IPS DF 19.7 (cell line): ENCODE measurements at regions not wholly inside any gene's neighbourhood (a gene's known extent, or its start where the extent isn't known, plus 50 kb on each side); places are given as distances from the start of the nearest gene placed in this dataset.
A peak's percentile ranks its signal among the peaks of the same experiment; 100 is the strongest.
"Not testable (repeated sequence)": the region's sequence is repeated elsewhere in the genome, so short reads cannot be mapped to it uniquely, and the experiment has no call there.

Source experiments
- DNase-seq: peaks from one replicate; pipeline ENCODE4 v3.0.0-alpha.2; 2013; ENCODE audit warnings: low read depth, low spot score

GRCh38 chr6:125354649-125355048 lies 52.9 kb upstream of the HDDC2 start:
- DNase-seq = no peak

- no peak for DNase-seq
These were observed 55.1 kb upstream of the HDDC2 start for GRCh38 chr6:125356884-125357283.

GRCh38 chr6:125357515-125358256 lies 55.9 kb upstream of the HDDC2 start:
- DNase-seq = no peak

GRCh38 chr6:125358898-125359297 lies 57.1 kb upstream of the HDDC2 start:
- DNase-seq = no peak

- no peak for DNase-seq
These were observed 60.1 kb upstream of the HDDC2 start for GRCh38 chr6:125361868-125362267.

GRCh38 chr6:125363039-125363823 lies 61.5 kb upstream of the HDDC2 start:
- DNase-seq = peak; percentile 83

GRCh38 chr6:125363824-125364165 lies 62.0 kb upstream of the HDDC2 start:
- peak; percentile 28 for DNase-seq

GRCh38 chr6:125365230-125365629 lies 63.5 kb upstream of the HDDC2 start:
- no peak for DNase-seq

- DNase-seq = no peak
These were observed 65.4 kb upstream of the HDDC2 start for GRCh38 chr6:125367036-125367782.

GRCh38 chr6:125370343-125370742 lies 68.6 kb upstream of the HDDC2 start:
- DNase-seq = no peak

GRCh38 chr6:125375013-125375412 lies 73.2 kb upstream of the HDDC2 start:
- no peak for DNase-seq

- DNase-seq = no peak
These were observed 74.1 kb upstream of the HDDC2 start for GRCh38 chr6:125375821-125376220.

- no peak for DNase-seq
These were observed 75.9 kb upstream of the HDDC2 start for GRCh38 chr6:125377621-125378020.

- no peak for DNase-seq
These were observed 77.4 kb upstream of the HDDC2 start for GRCh38 chr6:125379174-125379573.

GRCh38 chr6:125380474-125380873 lies 78.7 kb upstream of the HDDC2 start:
- DNase-seq = no peak

- not testable (repeated sequence) for DNase-seq
These were observed 84.6 kb upstream of the HDDC2 start for GRCh38 chr6:125386337-125386736.

- no peak for DNase-seq
These were observed 90.9 kb upstream of the HDDC2 start for GRCh38 chr6:125392682-125393081.

GRCh38 chr6:125393449-125393858 lies 91.7 kb upstream of the HDDC2 start:
- no peak for DNase-seq

- DNase-seq = no peak
These were observed 105.0 kb upstream of the HDDC2 start for GRCh38 chr6:125406741-125407140.

GRCh38 chr6:125414507-125414906 lies 112.7 kb upstream of the HDDC2 start:
- DNase-seq = no peak

- no peak for DNase-seq
These were observed 114.1 kb upstream of the HDDC2 start for GRCh38 chr6:125415913-125416312.

- DNase-seq = peak; percentile 59
These were observed 120.1 kb upstream of the HDDC2 start for GRCh38 chr6:125421836-125422235.
